ENCODE measurements at regions not wholly inside any gene's neighbourhood (a gene's known extent, or its start where the extent isn't known, plus 50 kb on each side); places are given as distances from the start of the nearest gene placed in this dataset.

- no peak for DNase-seq (ENCODE audit: low spot score in 2 of 2)
- H3K4me3 ChIP-seq (ENCODE audit: low read depth, poor library complexity, severe bottlenecking), result no peak overlapping the region
- 71 to 73% methylated on average over 9 of the region's 9 CpGs for WGBS, 2 donors
- intact Hi-C loops (cut with DNase I; ENCODE audit: low total_unique reads), result no loop called here
- TF ChIP-seq POLR2A (IDR thresholded peaks at IDR 0.05) (no peak), CTCF (IDR thresholded peaks at IDR 0.05) (no peak)
Observed at GRCh38 chr2:65558743-65559142, 126.3 kb upstream of the SPRED2 start.

- intact Hi-C loops (cut with DNase I; ENCODE audit: low total_unique reads), result no loop called here
- H3K4me3 ChIP-seq (ENCODE audit: low read depth, poor library complexity, severe bottlenecking), result no peak overlapping the region
- 87% methylated on average over 5 of the region's 5 CpGs for WGBS, 2 donors
- no peak for DNase-seq (ENCODE audit: low spot score in 2 of 2)
- TF ChIP-seq CTCF (IDR thresholded peaks at IDR 0.05) (no peak), POLR2A (IDR thresholded peaks at IDR 0.05) (no peak)
Observed at GRCh38 chr2:65557616-65558573, 125.5 kb upstream of the SPRED2 start.

- intact Hi-C loops (cut with DNase I; ENCODE audit: low total_unique reads), result loop anchor here (5.0 kb wide), 1 partner anchor 288 kb away; no protein-coding TSS in a partner anchor
- no peak for DNase-seq (ENCODE audit: low spot score in 2 of 2)
Observed at GRCh38 chr2:65554765-65555591, 122.6 kb upstream of the SPRED2 start.

GRCh38 chr2:65553504-65554074 lies 121.2 kb upstream of the SPRED2 start:
- no peak for DNase-seq (ENCODE audit: low spot score in 2 of 2)
- no peak for TF ChIP-seq POLR2A (IDR thresholded peaks at IDR 0.05)
- TF ChIP-seq CTCF (IDR thresholded peaks at IDR 0.05), result no peak
- 43 to 49% methylated on average over 10 of the region's 10 CpGs for WGBS, 2 donors
- intact Hi-C loops (cut with DNase I; ENCODE audit: low total_unique reads), result loop anchor here (5.0 kb wide), 1 partner anchor 286 kb away; no protein-coding TSS in a partner anchor
- H3K4me3 ChIP-seq (ENCODE audit: low read depth, poor library complexity, severe bottlenecking), result no peak overlapping the region

More at GRCh38 chr2:65554765-65555591, 122.6 kb upstream of the SPRED2 start:
- H3K4me3 ChIP-seq (ENCODE audit: low read depth, poor library complexity, severe bottlenecking), result no peak overlapping the region
- no peak for TF ChIP-seq CTCF (IDR thresholded peaks at IDR 0.05)
- no peak for TF ChIP-seq POLR2A (IDR thresholded peaks at IDR 0.05)
- 76 to 79% methylated on average over 9 of the region's 9 CpGs for WGBS, 2 donors

GRCh38 chr2:65551528-65551927 lies 119.1 kb upstream of the SPRED2 start:
- DNase-seq (ENCODE audit: low spot score in 2 of 2), result no peak
- 91 to 92% methylated on average over 7 of the region's 7 CpGs for WGBS, 2 donors
- H3K4me3 ChIP-seq (ENCODE audit: low read depth, poor library complexity, severe bottlenecking), result no peak overlapping the region
- intact Hi-C loops (cut with DNase I; ENCODE audit: low total_unique reads), result loop anchor here (5.0 kb wide), 1 partner anchor 284 kb away; no protein-coding TSS in a partner anchor
- TF ChIP-seq POLR2A (IDR thresholded peaks at IDR 0.05), result no peak
- no peak for TF ChIP-seq CTCF (IDR thresholded peaks at IDR 0.05)
